Glomerular visceral epithelial cell (primary cell): ENCODE measurements at regions not wholly inside any gene's neighbourhood (a gene's known extent, or its start where the extent isn't known, plus 50 kb on each side); places are given as distances from the start of the nearest gene placed in this dataset.

Source experiments
- DNase-seq: peaks from one replicate; pipeline ENCODE4 v3.0.0-alpha.2; 2016; ENCODE audit errors: extremely low spot score

GRCh38 chr7:136036336-136036735, 59.2 kb upstream of the MTPN start:
- DNase-seq = no peak

DNA sequence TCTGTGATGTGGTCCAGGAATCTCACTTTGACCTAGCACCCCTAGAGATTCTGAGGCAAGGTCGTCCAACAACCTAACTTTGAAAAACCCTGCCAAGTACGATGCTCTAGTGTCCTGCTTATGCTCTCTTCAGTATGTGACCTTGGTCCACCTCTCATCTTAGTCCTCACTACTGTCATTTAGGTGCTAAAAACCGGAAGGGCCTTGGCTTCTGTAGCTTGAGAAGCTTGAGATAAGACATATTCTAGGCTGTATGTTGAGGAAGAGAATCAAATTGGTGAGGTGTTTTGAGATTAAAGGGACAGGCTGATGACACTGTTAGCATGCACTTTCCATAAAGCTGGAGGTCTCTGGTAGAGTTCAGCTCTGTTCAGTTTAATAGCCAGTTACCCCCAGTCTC, 57.0 kb upstream of the MTPN start:
- no peak for DNase-seq

- no peak for DNase-seq
These were observed 56.4 kb upstream of the MTPN start for GRCh38 chr7:136033413-136034031.

DNA sequence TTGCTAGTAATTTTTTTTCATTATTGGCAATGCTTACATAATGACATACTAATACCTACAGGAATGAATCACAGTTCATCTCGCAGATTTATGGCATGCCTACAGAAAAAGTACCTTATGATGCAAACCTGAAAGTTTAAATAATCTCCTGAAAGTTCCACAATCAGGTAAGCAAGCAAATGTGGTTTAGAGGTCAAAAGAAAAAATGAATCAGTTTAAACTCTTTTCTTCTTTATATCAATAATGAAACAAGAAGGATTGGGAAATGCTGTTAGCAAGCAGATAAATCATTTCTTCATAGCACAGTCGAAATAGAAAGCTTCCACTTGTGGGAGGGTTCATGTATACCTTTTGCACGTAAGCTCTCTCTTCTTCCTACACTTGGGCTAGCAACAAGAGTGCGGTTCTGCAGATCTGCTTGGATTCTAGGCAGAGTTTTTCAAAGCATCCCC, 53.7 kb upstream of the MTPN start:
- no peak for DNase-seq

- DNase-seq = no peak
These were observed 53.2 kb upstream of the MTPN start for GRCh38 chr7:136030330-136030729.

DNA sequence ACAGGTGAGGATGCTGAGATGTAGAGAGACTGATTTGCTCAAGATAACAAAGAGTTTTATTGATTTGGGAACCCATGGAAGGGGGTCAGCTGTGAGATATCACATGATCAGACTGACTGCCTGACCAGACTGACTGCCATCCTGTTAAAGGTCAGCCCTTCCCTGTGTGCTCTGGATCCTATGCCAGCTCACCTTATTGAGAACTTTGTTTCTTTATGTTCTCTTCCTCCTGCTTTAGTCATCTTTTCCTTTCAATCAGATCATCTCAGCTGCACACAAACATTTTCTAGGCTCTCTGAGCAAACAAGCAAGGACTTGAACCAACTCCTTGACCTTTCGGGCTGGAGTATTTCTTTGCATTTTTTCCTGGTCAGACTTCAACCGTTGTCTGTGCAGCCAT, 50.0 kb upstream of the MTPN start:
- no peak for DNase-seq
